Thoracic aorta (tissue), 2 donors: ENCODE measurements at regions not wholly inside any gene's neighbourhood (a gene's known extent, or its start where the extent isn't known, plus 50 kb on each side); places are given as distances from the start of the nearest gene placed in this dataset.

Source experiments
- ATAC-seq: fragments of 150-250 bp; one replicate; pipeline ENCODE4 v1.8.0; 2017; ENCODE audit warnings: low read depth; ENCODE audit not compliant: insufficient number of reproducible peaks, low FRiP score
- DNase-seq: peaks from one replicate; pipeline ENCODE4 v3.0.0-alpha.2; 2020; ENCODE audit warnings: low spot score
- H3K27ac ChIP-seq, 2 donors: fragments of 200-600 bp; sonication (generic); 1 replicate in 1 of 2; 2 replicates in 1 of 2; pipeline ENCODE4 v1.5.1; 2016; ENCODE audit warnings: mild to moderate bottlenecking in 2 of 2, moderate library complexity in 2 of 2
- H3K27me3 ChIP-seq: fragments of 200-600 bp; sonication (generic); replicated peaks from 2 replicates; pipeline ENCODE4 v1.6.0; 2016; ENCODE audit warnings: mild to moderate bottlenecking; ENCODE audit not compliant: insufficient read depth
- H3K36me3 ChIP-seq: fragments of 200-600 bp; sonication (generic); one replicate; pipeline ENCODE4 v1.5.1; 2016
- H3K4me1 ChIP-seq, 2 donors: fragments of 200-600 bp; sonication (generic); 1 replicate in 1 of 2; 2 replicates in 1 of 2; pipeline versions ENCODE4 v1.5.1 to v1.6.0; 2016; ENCODE audit warnings: low read depth in 2 of 2, mild to moderate bottlenecking in 1 of 2; ENCODE audit not compliant: control insufficient read depth in 1 of 2
- H3K4me3 ChIP-seq: fragments of 200-600 bp; sonication (generic); 2 replicates; pipeline ENCODE4 v1.5.1; 2016; ENCODE audit warnings: mild to moderate bottlenecking
- H3K9me3 ChIP-seq: fragments of 200-600 bp; sonication (generic); 2 replicates; pipeline ENCODE4 v1.5.1; 2016
- CTCF ChIP-seq: fragments of 200-600 bp; sonication (generic); IDR thresholded peaks from one replicate; pipeline ENCODE4 v1.5.1; 2019; ENCODE audit warnings: antibody characterized with exemption

DNA sequence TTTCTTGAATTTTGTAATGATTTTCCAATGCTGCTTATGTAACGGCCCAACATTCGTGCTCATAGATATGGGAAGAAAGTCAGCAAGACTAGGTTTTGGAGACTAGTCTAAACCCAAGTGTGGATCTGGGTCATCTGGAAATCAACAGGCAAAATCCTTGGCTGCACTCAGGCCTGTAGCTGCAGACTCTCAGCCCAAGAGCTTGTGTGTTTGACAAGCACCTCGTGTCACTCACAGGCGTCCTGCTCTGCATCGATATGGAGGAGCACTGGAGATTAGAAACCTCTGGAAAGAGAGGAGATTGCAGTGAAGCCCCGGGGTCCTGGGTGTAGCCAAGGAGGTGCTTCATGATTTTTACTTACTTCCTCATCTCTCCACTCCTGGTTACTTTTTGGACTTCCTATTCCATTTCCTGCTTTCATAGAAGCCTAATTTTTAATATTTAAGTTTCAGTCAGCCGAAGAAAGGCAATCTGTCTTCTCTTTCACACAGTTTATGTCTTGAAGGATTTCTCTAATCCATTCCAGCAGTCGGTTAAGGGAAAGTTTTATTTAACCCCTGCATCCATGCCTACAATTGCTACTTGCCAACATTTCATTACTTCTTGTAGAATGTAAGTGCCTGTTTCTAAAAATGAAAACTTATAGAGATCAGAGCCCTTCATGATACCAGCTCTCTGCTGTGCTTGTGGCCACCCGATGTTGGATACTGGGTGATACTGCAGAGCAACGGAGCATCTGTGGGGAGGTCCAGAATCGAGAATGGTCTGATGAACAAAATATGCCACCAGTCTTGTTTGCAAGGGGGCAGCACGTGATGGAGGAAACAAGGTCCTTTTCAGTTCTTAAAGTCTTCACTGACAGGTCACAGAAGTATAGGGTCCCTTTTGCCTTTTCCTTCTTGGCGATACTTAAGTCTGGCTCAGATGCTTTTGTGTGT is 296.3 kb downstream of the QKI start:
- Histone ChIP-seq H3K36me3 (no peaks in the 10 kb centered on the region), H3K27me3 (no peaks in the 10 kb centered on the region), H3K9me3 (no peaks in the 10 kb centered on the region), H3K4me3 (no peak overlapping the region), H3K4me1 (peaks cover 19 to 49% of the 10 kb centered on the region in 2 donors), H3K27ac (no peak overlapping the region)
- ATAC-seq (no peak), DNase-seq (no peak)
- TF ChIP-seq CTCF = no peak

GRCh38 chr6:163709693-163710092 is 295.2 kb downstream of the QKI start:
- TF ChIP-seq CTCF = no peak
- Histone ChIP-seq H3K4me3 (no peak overlapping the region), H3K36me3 (no peaks in the 10 kb centered on the region), H3K27ac (no peak overlapping the region), H3K27me3 (no peaks in the 10 kb centered on the region), H3K4me1 (peaks cover 19 to 49% of the 10 kb centered on the region in 2 donors), H3K9me3 (no peaks in the 10 kb centered on the region)
- ATAC-seq = no peak
- DNase-seq = no peak

GRCh38 chr6:163709255-163709654 is 294.7 kb downstream of the QKI start:
- Histone ChIP-seq H3K9me3 (no peaks in the 10 kb centered on the region), H3K27ac (no peak overlapping the region), H3K27me3 (no peaks in the 10 kb centered on the region), H3K36me3 (no peaks in the 10 kb centered on the region), H3K4me1 (peaks cover 19 to 49% of the 10 kb centered on the region in 2 donors), H3K4me3 (no peak overlapping the region)
- DNase-seq (no peak), ATAC-seq (no peak)
- no peak for TF ChIP-seq CTCF

DNA sequence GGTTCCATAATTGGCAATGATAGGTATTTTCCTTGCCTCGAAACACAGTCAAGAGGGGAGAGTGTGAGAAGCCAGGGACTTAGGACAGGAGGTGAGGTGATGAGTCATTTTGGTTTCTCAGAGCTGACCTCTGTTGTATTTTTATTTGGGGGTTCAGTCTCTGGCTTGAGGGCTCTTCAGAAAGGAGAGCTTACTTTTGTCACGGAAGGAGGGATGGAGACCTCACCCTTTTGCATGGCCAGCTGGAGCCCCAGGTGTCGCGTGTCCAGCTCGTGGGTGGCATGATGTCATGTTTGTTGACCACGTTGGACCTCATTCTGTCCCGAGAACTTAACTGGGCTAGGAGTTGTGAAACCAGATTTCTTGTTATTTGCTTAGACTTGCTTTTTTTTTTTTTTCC is 293.9 kb downstream of the QKI start:
- H3K36me3 ChIP-seq = no peaks in the 10 kb centered on the region
- H3K27me3 ChIP-seq = no peaks in the 10 kb centered on the region
- H3K27ac ChIP-seq = no peak overlapping the region
- ATAC-seq (no peak), DNase-seq (no peak)
- no peak overlapping the region for H3K4me3 ChIP-seq
- TF ChIP-seq CTCF = no peak
- H3K9me3 ChIP-seq = no peaks in the 10 kb centered on the region
- peaks cover 19 to 49% of the 10 kb centered on the region in 2 donors for H3K4me1 ChIP-seq

GRCh38 chr6:163707387-163708355 is 293.2 kb downstream of the QKI start:
- H3K36me3 ChIP-seq = no peaks in the 10 kb centered on the region
- ATAC-seq (no peak), DNase-seq (no peak)
- H3K9me3 ChIP-seq = no peaks in the 10 kb centered on the region
- H3K27ac ChIP-seq = no peak overlapping the region
- no peaks in the 10 kb centered on the region for H3K27me3 ChIP-seq
- TF ChIP-seq CTCF = no peak
- H3K4me3 ChIP-seq = peak overlapping the region; percentile 23
- H3K4me1 ChIP-seq = peaks cover 19 to 45% of the 10 kb centered on the region in 2 donors
